Vagina (tissue), 2 donors: ENCODE measurements at regions not wholly inside any gene's neighbourhood (a gene's known extent, or its start where the extent isn't known, plus 50 kb on each side); places are given as distances from the start of the nearest gene placed in this dataset.
A peak's percentile ranks its signal among the peaks of the same experiment; 100 is the strongest.

Source experiments
- DNase-seq, 2 donors: peaks; one replicate each; pipeline ENCODE4 v3.0.0-alpha.2; 2017; ENCODE audit errors: extremely low spot score in 2 of 2
- H3K27ac ChIP-seq: fragments of 200-600 bp; sonication (generic); one replicate; pipeline ENCODE4 v1.5.1; 2019
- H3K27me3 ChIP-seq: fragments of 200-600 bp; sonication (generic); one replicate; pipeline ENCODE4 v1.5.1; 2019
- H3K36me3 ChIP-seq, 2 donors: fragments of 200-600 bp; sonication (generic); one replicate each; pipeline ENCODE4 v1.5.1; 2017 to 2019
- H3K4me1 ChIP-seq: fragments of 200-600 bp; sonication (generic); one replicate; pipeline ENCODE4 v1.5.1; 2019
- H3K4me3 ChIP-seq, 2 donors: fragments of 200-600 bp; sonication (generic); 1 replicate in 1 of 2; 2 replicates in 1 of 2; pipeline ENCODE4 v1.5.1; 2016 to 2019
- H3K9me3 ChIP-seq: fragments of 200-600 bp; sonication (generic); one replicate; pipeline ENCODE4 v1.5.1; 2019
- POLR2A ChIP-seq, 2 donors: fragments of 450-650 bp; IDR thresholded peaks; one replicate each; pipeline ENCODE4 v1.6.1; 2017; ENCODE audit warnings: antibody characterized with exemption in 2 of 2, mild to moderate bottlenecking in 2 of 2, moderate library complexity in 2 of 2
- POLR2AphosphoS5 ChIP-seq, 2 donors: sonication (generic); formaldehyde crosslinking; IDR thresholded peaks; one replicate each; pipeline ENCODE4 v1.9.0; 2017; ENCODE audit warnings: antibody characterized with exemption in 2 of 2, mild to moderate bottlenecking in 2 of 2, low read depth in 1 of 2; ENCODE audit not compliant: insufficient read depth in 1 of 2
- intact Hi-C: fragments of 100-400 bp; cut with DNase I; formaldehyde crosslinking; loops from one replicate; pipeline ENCODE4 v1.15.1; 2023
- TF ChIP-seq, protein P1 (sequence below), 3 experiments: fragments of 450-650 bp in 2 of 3; fragments of 200-600 bp in 1 of 3; sonication (generic) in 1 of 3; IDR thresholded peaks; one replicate each; pipeline ENCODE4 v1.5.1; 2017 to 2019; ENCODE audit warnings: antibody characterized with exemption in 3 of 3, mild to moderate bottlenecking in 2 of 3, moderate library complexity in 2 of 3

DNA sequence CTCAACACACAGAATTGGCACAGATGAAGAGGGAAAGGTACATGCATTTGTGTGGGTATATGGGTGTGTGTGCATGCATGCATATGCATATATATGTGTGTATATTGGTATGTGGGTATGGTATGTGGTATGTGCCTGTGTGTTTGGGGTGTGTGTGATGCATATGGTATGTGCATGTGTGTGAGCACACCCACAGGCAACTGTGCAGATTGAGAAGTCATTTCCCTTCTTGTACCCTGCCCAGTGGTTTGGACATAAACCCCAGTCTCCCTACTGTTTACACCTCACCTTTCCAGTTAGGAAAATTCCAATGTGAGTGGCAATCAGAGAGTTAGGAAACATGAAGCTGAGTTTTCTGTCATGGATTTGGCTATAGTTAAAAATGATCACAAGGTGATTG lies 178.0 kb downstream of the NXNL2 start:
- intact Hi-C loops, result no loop called here
- Histone ChIP-seq H3K4me3 (no peak overlapping the region), H3K27me3 (no peaks in the 10 kb centered on the region), H3K9me3 (no peaks in the 10 kb centered on the region), H3K4me1 (peaks cover 10% of the 10 kb centered on the region), H3K27ac (no peak overlapping the region), H3K36me3 (no peaks in the 10 kb centered on the region)
- TF ChIP-seq POLR2A (IDR thresholded peaks at IDR 0.05) (no peak), POLR2AphosphoS5 (IDR thresholded peaks at IDR 0.05; ENCODE audit: insufficient read depth in 1 of 2, low read depth in 1 of 2) (no peak)
- TF ChIP-seq, protein P1, sequence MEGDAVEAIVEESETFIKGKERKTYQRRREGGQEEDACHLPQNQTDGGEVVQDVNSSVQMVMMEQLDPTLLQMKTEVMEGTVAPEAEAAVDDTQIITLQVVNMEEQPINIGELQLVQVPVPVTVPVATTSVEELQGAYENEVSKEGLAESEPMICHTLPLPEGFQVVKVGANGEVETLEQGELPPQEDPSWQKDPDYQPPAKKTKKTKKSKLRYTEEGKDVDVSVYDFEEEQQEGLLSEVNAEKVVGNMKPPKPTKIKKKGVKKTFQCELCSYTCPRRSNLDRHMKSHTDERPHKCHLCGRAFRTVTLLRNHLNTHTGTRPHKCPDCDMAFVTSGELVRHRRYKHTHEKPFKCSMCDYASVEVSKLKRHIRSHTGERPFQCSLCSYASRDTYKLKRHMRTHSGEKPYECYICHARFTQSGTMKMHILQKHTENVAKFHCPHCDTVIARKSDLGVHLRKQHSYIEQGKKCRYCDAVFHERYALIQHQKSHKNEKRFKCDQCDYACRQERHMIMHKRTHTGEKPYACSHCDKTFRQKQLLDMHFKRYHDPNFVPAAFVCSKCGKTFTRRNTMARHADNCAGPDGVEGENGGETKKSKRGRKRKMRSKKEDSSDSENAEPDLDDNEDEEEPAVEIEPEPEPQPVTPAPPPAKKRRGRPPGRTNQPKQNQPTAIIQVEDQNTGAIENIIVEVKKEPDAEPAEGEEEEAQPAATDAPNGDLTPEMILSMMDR (IDR thresholded peaks at IDR 0.05), result no peak
- no peak for DNase-seq

DNA sequence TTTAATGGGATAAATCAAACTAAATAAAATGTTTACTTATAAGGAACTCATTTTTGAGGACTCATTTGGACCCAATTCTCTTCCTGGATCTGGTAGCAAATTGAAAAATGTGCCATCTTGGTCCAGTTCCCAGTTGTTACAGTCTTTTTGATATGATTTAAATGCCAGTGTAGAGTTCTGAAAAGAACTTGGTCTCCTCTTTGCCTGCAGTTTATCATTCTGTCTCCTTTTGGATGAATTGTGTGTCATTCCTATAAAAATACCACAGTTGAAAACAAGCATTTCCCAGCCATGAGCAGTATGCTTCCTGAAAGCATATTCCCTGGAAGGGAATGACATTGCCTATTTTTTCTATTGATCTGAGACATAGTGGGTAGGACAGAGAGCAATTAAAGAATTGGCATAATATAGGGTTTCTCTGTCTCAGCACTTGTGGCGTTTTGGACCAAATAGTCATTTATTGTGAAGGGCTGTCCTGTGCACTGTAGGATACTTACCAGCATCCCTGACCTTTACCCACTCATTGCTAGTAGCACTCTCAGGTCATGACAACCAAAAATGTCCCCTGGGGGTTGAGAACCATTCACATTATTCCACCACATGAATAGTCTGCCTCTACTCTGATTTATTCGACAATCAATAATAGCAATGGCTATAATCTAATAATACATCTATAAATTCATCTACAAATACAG lies 181.8 kb downstream of the NXNL2 start:
- Histone ChIP-seq H3K4me3 (no peak overlapping the region), H3K4me1 (peaks cover 10% of the 10 kb centered on the region), H3K9me3 (no peaks in the 10 kb centered on the region), H3K27me3 (no peaks in the 10 kb centered on the region), H3K36me3 (no peaks in the 10 kb centered on the region), H3K27ac (peak overlapping the region; percentile 48)
- intact Hi-C loops, result no loop called here
- DNase-seq, result no peak
- TF ChIP-seq POLR2A (IDR thresholded peaks at IDR 0.05) (no peak), POLR2AphosphoS5 (IDR thresholded peaks at IDR 0.05; ENCODE audit: insufficient read depth in 1 of 2, low read depth in 1 of 2) (peak in 1 of 2 donors; percentile 9)

DNA sequence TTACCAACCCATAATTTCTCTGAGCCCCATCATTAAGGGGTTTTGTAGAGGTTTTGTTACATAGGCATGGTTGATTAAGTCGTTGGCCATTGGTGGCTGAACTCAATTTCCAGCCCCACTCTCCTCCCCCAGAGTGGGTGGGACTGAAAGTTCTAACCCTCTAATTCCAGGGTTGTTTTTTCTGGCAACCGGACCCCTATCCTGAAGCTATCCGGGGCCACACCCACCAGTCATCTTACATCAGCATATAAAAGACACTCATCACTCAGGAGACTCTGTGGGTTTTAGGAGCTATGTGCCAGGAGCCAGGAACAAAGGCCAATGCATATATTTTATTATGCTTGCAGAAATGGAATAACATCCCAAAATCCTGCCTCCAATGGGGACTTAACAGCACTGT lies 186.0 kb downstream of the NXNL2 start:
- TF ChIP-seq POLR2A (IDR thresholded peaks at IDR 0.05), result no peak
- TF ChIP-seq, protein P1 (IDR thresholded peaks at IDR 0.05), result no peak
- no peak for TF ChIP-seq POLR2AphosphoS5 (IDR thresholded peaks at IDR 0.05; ENCODE audit: insufficient read depth in 1 of 2, low read depth in 1 of 2)
- Histone ChIP-seq H3K4me1 (peaks cover 10% of the 10 kb centered on the region), H3K27me3 (no peaks in the 10 kb centered on the region), H3K27ac (no peak overlapping the region), H3K36me3 (no peaks in the 10 kb centered on the region), H3K4me3 (no peak overlapping the region), H3K9me3 (no peaks in the 10 kb centered on the region)
- intact Hi-C loops, result no loop called here
- DNase-seq, result no peak

DNA sequence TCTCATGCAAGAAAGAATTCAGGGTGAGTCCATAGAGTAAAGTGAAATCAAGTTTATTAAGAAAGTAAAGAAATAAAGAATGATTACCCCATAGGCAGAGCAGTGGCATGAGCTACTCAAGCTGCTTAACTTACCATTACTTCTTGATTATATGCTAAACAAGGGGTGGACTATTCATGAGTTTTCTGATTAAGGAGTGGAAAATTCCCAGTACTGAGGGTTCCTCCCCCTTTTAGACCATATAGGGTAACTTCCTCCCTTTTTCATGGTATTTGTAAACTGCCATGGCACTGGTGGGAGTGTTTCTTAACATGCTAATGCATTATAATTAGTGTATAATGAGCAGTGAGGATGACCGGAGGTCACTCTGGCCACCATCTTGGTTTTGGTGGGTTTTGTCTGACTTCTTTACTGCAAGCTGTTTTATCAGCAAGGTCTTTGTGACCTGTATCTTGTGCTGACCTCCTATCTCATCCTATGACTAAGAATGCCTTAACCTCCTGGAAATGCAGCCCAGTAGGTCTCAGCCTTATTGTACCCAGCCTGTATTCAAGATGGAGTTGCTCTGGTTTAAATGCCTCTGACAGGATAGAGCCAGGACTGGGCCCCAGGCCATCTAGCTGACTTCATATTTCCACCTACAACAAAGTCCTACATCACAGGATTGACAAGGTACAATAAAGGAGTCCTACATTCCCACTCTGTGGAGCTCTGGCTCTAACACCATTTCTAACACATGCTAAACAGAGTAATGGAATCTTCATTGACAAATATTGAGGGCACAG lies 186.7 kb downstream of the NXNL2 start:
- no peak overlapping the region for H3K4me3 ChIP-seq
- intact Hi-C loops, result no loop called here

DNA sequence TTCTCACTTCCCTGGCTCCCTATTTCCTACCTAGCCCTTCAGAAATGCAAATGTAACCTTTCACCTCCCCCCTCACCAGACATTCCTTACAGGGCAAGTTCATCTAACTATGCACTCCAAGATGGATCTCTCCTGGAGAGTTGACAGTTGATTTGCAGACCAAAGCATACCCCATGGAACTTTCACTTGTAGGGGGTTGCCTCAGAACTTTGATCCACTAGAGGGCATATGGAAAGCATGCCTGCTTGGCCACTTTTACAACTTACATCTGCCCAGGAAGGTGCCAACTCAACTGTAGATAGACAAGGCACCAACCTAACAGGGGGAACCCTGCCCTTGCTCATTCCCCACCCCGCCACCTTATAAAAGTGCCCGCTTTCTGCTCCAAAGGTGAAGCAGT lies 187.8 kb downstream of the NXNL2 start:
- H3K27me3 ChIP-seq, result no peaks in the 10 kb centered on the region
- no peak overlapping the region for H3K4me3 ChIP-seq
- intact Hi-C loops, result no loop called here
- H3K27ac ChIP-seq, result no peak overlapping the region
- no peak for DNase-seq
- TF ChIP-seq, protein P1 (IDR thresholded peaks at IDR 0.05), result no peak
- TF ChIP-seq POLR2AphosphoS5 (IDR thresholded peaks at IDR 0.05; ENCODE audit: insufficient read depth in 1 of 2, low read depth in 1 of 2), result no peak
- no peak for TF ChIP-seq POLR2A (IDR thresholded peaks at IDR 0.05)
- no peaks in the 10 kb centered on the region for H3K4me1 ChIP-seq
- no peaks in the 10 kb centered on the region for H3K9me3 ChIP-seq
- no peaks in the 10 kb centered on the region for H3K36me3 ChIP-seq

More for the DNA sequence above, 186.7 kb downstream of the NXNL2 start:
- TF ChIP-seq POLR2A (IDR thresholded peaks at IDR 0.05) (no peak), POLR2AphosphoS5 (IDR thresholded peaks at IDR 0.05; ENCODE audit: insufficient read depth in 1 of 2, low read depth in 1 of 2) (no peak)
- TF ChIP-seq, protein P1 (IDR thresholded peaks at IDR 0.05), result no peak
- H3K4me1 ChIP-seq, result peaks cover 4% of the 10 kb centered on the region
- H3K27me3 ChIP-seq, result no peaks in the 10 kb centered on the region
- H3K27ac ChIP-seq, result no peak overlapping the region
- no peaks in the 10 kb centered on the region for H3K9me3 ChIP-seq
- DNase-seq, result no peak
- no peaks in the 10 kb centered on the region for H3K36me3 ChIP-seq
